PC-9 (cell line): ENCODE measurements at regions not wholly inside any gene's neighbourhood (a gene's known extent, or its start where the extent isn't known, plus 50 kb on each side); places are given as distances from the start of the nearest gene placed in this dataset.

Experiments used
- EZH2 ChIP-seq: fragments of 200-600 bp; sonication (generic); IDR thresholded peaks from 2 replicates; pipeline ENCODE4 v1.8.0; 2017; ENCODE audit warnings: antibody characterized with exemption, low read depth
- TF ChIP-seq, protein P1 (sequence below): fragments of 200-600 bp; sonication (generic); conservative IDR thresholded peaks from 2 replicates; pipeline ENCODE4 v1.6.1; 2017; ENCODE audit warnings: mixed run types, antibody characterized with exemption, mild to moderate bottlenecking, moderate library complexity

DNA sequence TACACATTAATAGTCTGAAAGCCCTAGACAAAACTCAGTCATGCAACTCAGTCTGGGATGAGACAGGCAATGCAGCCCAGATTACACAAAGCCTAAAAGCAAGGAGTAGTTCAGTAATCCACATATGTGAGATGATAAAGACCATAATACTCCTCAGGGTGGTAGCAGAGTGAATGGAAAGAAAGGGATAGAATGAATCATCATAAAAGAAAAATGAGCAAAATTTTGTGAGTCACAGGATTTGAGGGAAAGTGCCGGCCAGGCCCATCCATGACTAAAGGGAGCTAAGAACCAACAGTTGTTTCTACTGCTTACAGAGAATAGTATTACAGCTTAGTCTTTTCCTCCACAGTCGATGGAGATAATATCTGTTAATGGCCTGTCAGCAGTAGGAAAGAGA is 90.0 kb upstream of the POU5F2 start:
- TF ChIP-seq, protein P1, sequence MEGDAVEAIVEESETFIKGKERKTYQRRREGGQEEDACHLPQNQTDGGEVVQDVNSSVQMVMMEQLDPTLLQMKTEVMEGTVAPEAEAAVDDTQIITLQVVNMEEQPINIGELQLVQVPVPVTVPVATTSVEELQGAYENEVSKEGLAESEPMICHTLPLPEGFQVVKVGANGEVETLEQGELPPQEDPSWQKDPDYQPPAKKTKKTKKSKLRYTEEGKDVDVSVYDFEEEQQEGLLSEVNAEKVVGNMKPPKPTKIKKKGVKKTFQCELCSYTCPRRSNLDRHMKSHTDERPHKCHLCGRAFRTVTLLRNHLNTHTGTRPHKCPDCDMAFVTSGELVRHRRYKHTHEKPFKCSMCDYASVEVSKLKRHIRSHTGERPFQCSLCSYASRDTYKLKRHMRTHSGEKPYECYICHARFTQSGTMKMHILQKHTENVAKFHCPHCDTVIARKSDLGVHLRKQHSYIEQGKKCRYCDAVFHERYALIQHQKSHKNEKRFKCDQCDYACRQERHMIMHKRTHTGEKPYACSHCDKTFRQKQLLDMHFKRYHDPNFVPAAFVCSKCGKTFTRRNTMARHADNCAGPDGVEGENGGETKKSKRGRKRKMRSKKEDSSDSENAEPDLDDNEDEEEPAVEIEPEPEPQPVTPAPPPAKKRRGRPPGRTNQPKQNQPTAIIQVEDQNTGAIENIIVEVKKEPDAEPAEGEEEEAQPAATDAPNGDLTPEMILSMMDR: no peak
- no peak for TF ChIP-seq EZH2
